ENCODE measurements at regions not wholly inside any gene's neighbourhood (a gene's known extent, or its start where the extent isn't known, plus 50 kb on each side); places are given as distances from the start of the nearest gene placed in this dataset.
A peak's percentile ranks its signal among the peaks of the same experiment; 100 is the strongest.

GRCh38 chr4:61085534-61085933, 114.6 kb upstream of the ADGRL3 start:
- DNase-seq = no peak

GRCh38 chr4:61086357-61086756, 113.8 kb upstream of the ADGRL3 start:
- no peak for DNase-seq

- DNase-seq = no peak
These were observed 113.1 kb upstream of the ADGRL3 start for GRCh38 chr4:61086979-61087378.

- DNase-seq = peak; percentile 56
These were observed 105.1 kb upstream of the ADGRL3 start for GRCh38 chr4:61094854-61095598.

- no peak for DNase-seq
These were observed 71.4 kb upstream of the ADGRL3 start for GRCh38 chr4:61128682-61129081.

GRCh38 chr4:61129971-61130370, 70.2 kb upstream of the ADGRL3 start:
- no peak for DNase-seq

- DNase-seq = no peak
These were observed 56.7 kb upstream of the ADGRL3 start for GRCh38 chr4:61143461-61143860.

- no peak for DNase-seq
These were observed 50.8 kb upstream of the ADGRL3 start for GRCh38 chr4:61149278-61149677.

Measured in islet precursor cell (in vitro differentiated cells).